ENCODE measurements at regions not wholly inside any gene's neighbourhood (a gene's known extent, or its start where the extent isn't known, plus 50 kb on each side); places are given as distances from the start of the nearest gene placed in this dataset.
"Not testable (repeated sequence)": the region's sequence is repeated elsewhere in the genome, so short reads cannot be mapped to it uniquely, and the experiment has no call there.

- no peak for DNase-seq (ENCODE audit: low spot score)
Observed at GRCh38 chrX:43375136-43375535, 281.0 kb upstream of the MAOA start.

GRCh38 chrX:43380704-43381103 lies 275.4 kb upstream of the MAOA start:
- DNase-seq (ENCODE audit: low spot score) = no peak

- no peak for DNase-seq (ENCODE audit: low spot score)
Observed at GRCh38 chrX:43386875-43387274, 269.2 kb upstream of the MAOA start.

GRCh38 chrX:43405191-43405590 lies 250.9 kb upstream of the MAOA start:
- DNase-seq (ENCODE audit: low spot score) = no peak

- DNase-seq (ENCODE audit: low spot score) = no peak
Observed at GRCh38 chrX:43423876-43424275, 232.2 kb upstream of the MAOA start.

GRCh38 chrX:43436517-43436916 lies 219.6 kb upstream of the MAOA start:
- DNase-seq (ENCODE audit: low spot score) = no peak

GRCh38 chrX:43446752-43447151 lies 209.3 kb upstream of the MAOA start:
- DNase-seq (ENCODE audit: low spot score) = no peak

GRCh38 chrX:43448688-43449087 lies 207.4 kb upstream of the MAOA start:
- no peak for DNase-seq (ENCODE audit: low spot score)

- no peak for DNase-seq (ENCODE audit: low spot score)
Observed at GRCh38 chrX:43450355-43450754, 205.7 kb upstream of the MAOA start.

GRCh38 chrX:43451976-43452686 lies 204.0 kb upstream of the MAOA start:
- DNase-seq (ENCODE audit: low spot score) = not testable (repeated sequence)

GRCh38 chrX:43456063-43456462 lies 200.0 kb upstream of the MAOA start:
- DNase-seq (ENCODE audit: low spot score) = no peak

GRCh38 chrX:43456906-43457305 lies 199.2 kb upstream of the MAOA start:
- DNase-seq (ENCODE audit: low spot score) = no peak

GRCh38 chrX:43467608-43468234 lies 188.4 kb upstream of the MAOA start:
- no peak for DNase-seq (ENCODE audit: low spot score)

GRCh38 chrX:43469391-43470054 lies 186.6 kb upstream of the MAOA start:
- DNase-seq (ENCODE audit: low spot score) = no peak

- no peak for DNase-seq (ENCODE audit: low spot score)
Observed at GRCh38 chrX:43474321-43474720, 181.8 kb upstream of the MAOA start.

GRCh38 chrX:43479070-43479469 lies 177.0 kb upstream of the MAOA start:
- DNase-seq (ENCODE audit: low spot score) = no peak

GRCh38 chrX:43479850-43480249 lies 176.2 kb upstream of the MAOA start:
- DNase-seq (ENCODE audit: low spot score) = no peak

GRCh38 chrX:43481576-43481975 lies 174.5 kb upstream of the MAOA start:
- no peak for DNase-seq (ENCODE audit: low spot score)

- DNase-seq (ENCODE audit: low spot score) = no peak
Observed at GRCh38 chrX:43493756-43494155, 162.3 kb upstream of the MAOA start.

- peak; percentile 1 for DNase-seq (ENCODE audit: low spot score)
Observed at GRCh38 chrX:43500246-43500645, 155.9 kb upstream of the MAOA start.

GRCh38 chrX:43500996-43501694 lies 155.0 kb upstream of the MAOA start:
- DNase-seq (ENCODE audit: low spot score) = no peak

- no peak for DNase-seq (ENCODE audit: low spot score)
Observed at GRCh38 chrX:43504394-43504793, 151.7 kb upstream of the MAOA start.

Measured in umbilical cord (tissue), 1 donor.